ENCODE measurements at regions not wholly inside any gene's neighbourhood (a gene's known extent, or its start where the extent isn't known, plus 50 kb on each side); places are given as distances from the start of the nearest gene placed in this dataset.

GRCh38 chr10:128211064-128211504 is 84.9 kb upstream of the MKI67 start:
- Mint-ChIP-seq H3K4me3 (peak overlapping the region; percentile 36), H3K27me3 (peaks cover 14% of the 10 kb centered on the region), H3K27ac (no peak overlapping the region), H3K4me1 (peaks cover 9% of the 10 kb centered on the region), H3K36me3 (ENCODE audit: low read depth) (peaks cover 2% of the 10 kb centered on the region), H3K9me3 (no peaks in the 10 kb centered on the region)
- DNase-seq: no peak
- intact Hi-C loops (cut with micrococcal nuclease): loop anchor here (5.0 kb wide), 1 partner anchor 1916 kb away; no protein-coding TSS in a partner anchor

- Mint-ChIP-seq H3K27me3 (peaks cover 13% of the 10 kb centered on the region), H3K36me3 (ENCODE audit: low read depth) (peaks cover 2% of the 10 kb centered on the region), H3K27ac (peak overlapping the region; percentile 84)
Measured at GRCh38 chr10:128211953-128212727, 85.9 kb upstream of the MKI67 start.

GRCh38 chr10:128213156-128213555 is 86.9 kb upstream of the MKI67 start:
- peaks cover 2% of the 10 kb centered on the region for H3K36me3 Mint-ChIP-seq (ENCODE audit: low read depth)
- no peaks in the 10 kb centered on the region for H3K9me3 Mint-ChIP-seq

More at GRCh38 chr10:128211953-128212727, 85.9 kb upstream of the MKI67 start:
- DNase-seq: peak; percentile 97
- peaks cover 9% of the 10 kb centered on the region for H3K4me1 Mint-ChIP-seq
- intact Hi-C loops (cut with micrococcal nuclease): loop anchor here (2.0 to 5.0 kb wide), 2 partner anchors 221 to 1915 kb away; no protein-coding TSS in a partner anchor
- no peaks in the 10 kb centered on the region for H3K9me3 Mint-ChIP-seq
- peak overlapping the region; percentile 81 for H3K4me3 Mint-ChIP-seq

GRCh38 chr10:128215733-128216132 is 89.5 kb upstream of the MKI67 start:
- DNase-seq: no peak
- intact Hi-C loops (cut with micrococcal nuclease): no loop called here
- Mint-ChIP-seq H3K9me3 (no peaks in the 10 kb centered on the region), H3K27me3 (peaks cover 10% of the 10 kb centered on the region), H3K4me1 (peaks cover 10% of the 10 kb centered on the region), H3K36me3 (ENCODE audit: low read depth) (peaks cover 3% of the 10 kb centered on the region), H3K27ac (no peak overlapping the region), H3K4me3 (no peak overlapping the region)

More at GRCh38 chr10:128213156-128213555, 86.9 kb upstream of the MKI67 start:
- no peak overlapping the region for H3K27ac Mint-ChIP-seq
- no peak for DNase-seq
- intact Hi-C loops (cut with micrococcal nuclease): loop anchor here (2.0 to 5.0 kb wide), 2 partner anchors 222 to 1914 kb away; no protein-coding TSS in a partner anchor
- H3K4me3 Mint-ChIP-seq: no peak overlapping the region
- H3K27me3 Mint-ChIP-seq: peaks cover 13% of the 10 kb centered on the region
- H3K4me1 Mint-ChIP-seq: peaks cover 9% of the 10 kb centered on the region

GRCh38 chr10:128217136-128217535 is 90.9 kb upstream of the MKI67 start:
- no peak for DNase-seq
- H3K27ac Mint-ChIP-seq: no peak overlapping the region
- H3K27me3 Mint-ChIP-seq: peaks cover 18% of the 10 kb centered on the region
- H3K4me1 Mint-ChIP-seq: peaks cover 14% of the 10 kb centered on the region
- no peaks in the 10 kb centered on the region for H3K9me3 Mint-ChIP-seq
- intact Hi-C loops (cut with micrococcal nuclease): no loop called here
- no peak overlapping the region for H3K4me3 Mint-ChIP-seq
- H3K36me3 Mint-ChIP-seq (ENCODE audit: low read depth): peaks cover 2% of the 10 kb centered on the region

GRCh38 chr10:128218161-128218560 is 91.9 kb upstream of the MKI67 start:
- DNase-seq: no peak
- intact Hi-C loops (cut with micrococcal nuclease): no loop called here
- Mint-ChIP-seq H3K36me3 (ENCODE audit: low read depth) (peaks cover 2% of the 10 kb centered on the region), H3K27ac (no peak overlapping the region), H3K4me1 (peaks cover 11% of the 10 kb centered on the region), H3K27me3 (peaks cover 12% of the 10 kb centered on the region), H3K4me3 (no peak overlapping the region), H3K9me3 (no peaks in the 10 kb centered on the region)

GRCh38 chr10:128219295-128219694 is 93.1 kb upstream of the MKI67 start:
- intact Hi-C loops (cut with micrococcal nuclease): no loop called here
- no peak overlapping the region for H3K4me3 Mint-ChIP-seq
- H3K27ac Mint-ChIP-seq: peak overlapping the region; percentile 62
- H3K9me3 Mint-ChIP-seq: no peaks in the 10 kb centered on the region
- H3K4me1 Mint-ChIP-seq: peaks cover 11% of the 10 kb centered on the region
- peaks cover 2% of the 10 kb centered on the region for H3K36me3 Mint-ChIP-seq (ENCODE audit: low read depth)
- H3K27me3 Mint-ChIP-seq: peaks cover 15% of the 10 kb centered on the region
- DNase-seq: no peak

GRCh38 chr10:128220021-128220420 is 93.8 kb upstream of the MKI67 start:
- Mint-ChIP-seq H3K27me3 (peaks cover 17% of the 10 kb centered on the region), H3K4me3 (no peak overlapping the region), H3K9me3 (no peaks in the 10 kb centered on the region), H3K4me1 (peaks cover 11% of the 10 kb centered on the region), H3K36me3 (ENCODE audit: low read depth) (peaks cover 2% of the 10 kb centered on the region), H3K27ac (peak overlapping the region; percentile 62)
- DNase-seq: no peak
- intact Hi-C loops (cut with micrococcal nuclease): no loop called here

- DNase-seq: no peak
- H3K4me3 Mint-ChIP-seq: no peak overlapping the region
- intact Hi-C loops (cut with micrococcal nuclease): no loop called here
- no peak overlapping the region for H3K27ac Mint-ChIP-seq
- H3K4me1 Mint-ChIP-seq: peaks cover 11% of the 10 kb centered on the region
- H3K36me3 Mint-ChIP-seq (ENCODE audit: low read depth): peaks cover 2% of the 10 kb centered on the region
- H3K27me3 Mint-ChIP-seq: peaks cover 25% of the 10 kb centered on the region
- H3K9me3 Mint-ChIP-seq: peaks cover 8% of the 10 kb centered on the region
Measured at GRCh38 chr10:128221117-128221516, 94.9 kb upstream of the MKI67 start.

GRCh38 chr10:128221807-128222206 is 95.6 kb upstream of the MKI67 start:
- H3K4me3 Mint-ChIP-seq: no peak overlapping the region
- intact Hi-C loops (cut with micrococcal nuclease): no loop called here

GRCh38 chr10:128222332-128222849 is 96.2 kb upstream of the MKI67 start:
- no peak overlapping the region for H3K4me3 Mint-ChIP-seq
- DNase-seq: no peak
- peaks cover 11% of the 10 kb centered on the region for H3K4me1 Mint-ChIP-seq
- intact Hi-C loops (cut with micrococcal nuclease): no loop called here
- no peak overlapping the region for H3K27ac Mint-ChIP-seq
- peaks cover 2% of the 10 kb centered on the region for H3K36me3 Mint-ChIP-seq (ENCODE audit: low read depth)
- H3K27me3 Mint-ChIP-seq: peaks cover 37% of the 10 kb centered on the region
- H3K9me3 Mint-ChIP-seq: peaks cover 16% of the 10 kb centered on the region

More at GRCh38 chr10:128221807-128222206, 95.6 kb upstream of the MKI67 start:
- Mint-ChIP-seq H3K9me3 (peaks cover 14% of the 10 kb centered on the region), H3K27me3 (peaks cover 32% of the 10 kb centered on the region), H3K27ac (no peak overlapping the region), H3K4me1 (peaks cover 11% of the 10 kb centered on the region), H3K36me3 (ENCODE audit: low read depth) (peaks cover 2% of the 10 kb centered on the region)
- DNase-seq: no peak

- peaks cover 2% of the 10 kb centered on the region for H3K36me3 Mint-ChIP-seq (ENCODE audit: low read depth)
Measured at GRCh38 chr10:128230401-128230800, 104.2 kb upstream of the MKI67 start.

GRCh38 chr10:128233422-128233821 is 107.2 kb upstream of the MKI67 start:
- Mint-ChIP-seq H3K36me3 (ENCODE audit: low read depth) (peaks cover 2% of the 10 kb centered on the region), H3K4me1 (no peaks in the 10 kb centered on the region), H3K27ac (no peak overlapping the region), H3K9me3 (no peaks in the 10 kb centered on the region), H3K4me3 (no peak overlapping the region), H3K27me3 (peaks cover 10% of the 10 kb centered on the region)
- DNase-seq: no peak
- intact Hi-C loops (cut with micrococcal nuclease): no loop called here

More at GRCh38 chr10:128230401-128230800, 104.2 kb upstream of the MKI67 start:
- H3K4me3 Mint-ChIP-seq: no peak overlapping the region
- no peaks in the 10 kb centered on the region for H3K4me1 Mint-ChIP-seq
- intact Hi-C loops (cut with micrococcal nuclease): no loop called here
- no peak overlapping the region for H3K27ac Mint-ChIP-seq
- no peak for DNase-seq
- peaks cover 13% of the 10 kb centered on the region for H3K9me3 Mint-ChIP-seq
- peaks cover 27% of the 10 kb centered on the region for H3K27me3 Mint-ChIP-seq

GRCh38 chr10:128237710-128238109 is 111.5 kb upstream of the MKI67 start:
- Mint-ChIP-seq H3K36me3 (ENCODE audit: low read depth) (peaks cover 2% of the 10 kb centered on the region), H3K4me1 (no peaks in the 10 kb centered on the region), H3K27me3 (peaks cover 6% of the 10 kb centered on the region), H3K4me3 (no peak overlapping the region), H3K9me3 (no peaks in the 10 kb centered on the region), H3K27ac (no peak overlapping the region)
- intact Hi-C loops (cut with micrococcal nuclease): no loop called here
- no peak for DNase-seq

Data from activated CD4-positive, alpha-beta T cell treated with anti-CD3 and anti-CD28 coated beads, Interleukin-2, amount 10 ng/mL, durations not matched to agents 24 days and 14 days (primary cell).